Activated CD8-positive, alpha-beta memory T cell treated with anti-CD3 and anti-CD28 coated beads, Interleukin-2, amount 50 U/mL, for 24 hours (primary cell): ENCODE measurements at regions not wholly inside any gene's neighbourhood (a gene's known extent, or its start where the extent isn't known, plus 50 kb on each side); places are given as distances from the start of the nearest gene placed in this dataset.

Experiments
- DNase-seq: peaks from one replicate; pipeline ENCODE4 v3.0.0-alpha.2; 2020; ENCODE audit errors: extremely low read depth

GRCh38 chr2:129723277-129724020, 256.0 kb upstream of the RAB6C start:
- no peak for DNase-seq

- no peak for DNase-seq
Measured at GRCh38 chr2:129724021-129724757, 255.3 kb upstream of the RAB6C start.

DNA sequence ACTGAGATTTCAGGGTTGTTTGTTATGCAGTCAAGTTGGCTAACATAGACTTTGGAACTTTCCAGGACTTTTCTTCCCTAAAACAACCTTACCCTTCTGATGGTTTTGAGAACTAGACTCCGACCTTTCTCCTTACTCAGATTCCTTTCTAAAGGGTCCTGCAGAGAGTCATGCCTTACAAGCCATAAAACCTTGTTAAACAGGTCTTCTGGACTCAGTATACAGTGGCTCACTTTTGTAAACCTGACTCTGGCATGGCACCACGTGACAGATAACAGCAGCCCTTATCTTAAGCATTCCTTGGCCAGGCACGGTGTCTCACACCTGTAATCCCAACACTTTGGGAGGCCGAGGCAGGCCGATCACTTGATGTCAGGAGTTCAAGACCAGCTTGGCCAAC, 253.2 kb upstream of the RAB6C start:
- DNase-seq, result no peak

- DNase-seq, result no peak
Measured at GRCh38 chr2:129727286-129727685, 252.2 kb upstream of the RAB6C start.

DNA sequence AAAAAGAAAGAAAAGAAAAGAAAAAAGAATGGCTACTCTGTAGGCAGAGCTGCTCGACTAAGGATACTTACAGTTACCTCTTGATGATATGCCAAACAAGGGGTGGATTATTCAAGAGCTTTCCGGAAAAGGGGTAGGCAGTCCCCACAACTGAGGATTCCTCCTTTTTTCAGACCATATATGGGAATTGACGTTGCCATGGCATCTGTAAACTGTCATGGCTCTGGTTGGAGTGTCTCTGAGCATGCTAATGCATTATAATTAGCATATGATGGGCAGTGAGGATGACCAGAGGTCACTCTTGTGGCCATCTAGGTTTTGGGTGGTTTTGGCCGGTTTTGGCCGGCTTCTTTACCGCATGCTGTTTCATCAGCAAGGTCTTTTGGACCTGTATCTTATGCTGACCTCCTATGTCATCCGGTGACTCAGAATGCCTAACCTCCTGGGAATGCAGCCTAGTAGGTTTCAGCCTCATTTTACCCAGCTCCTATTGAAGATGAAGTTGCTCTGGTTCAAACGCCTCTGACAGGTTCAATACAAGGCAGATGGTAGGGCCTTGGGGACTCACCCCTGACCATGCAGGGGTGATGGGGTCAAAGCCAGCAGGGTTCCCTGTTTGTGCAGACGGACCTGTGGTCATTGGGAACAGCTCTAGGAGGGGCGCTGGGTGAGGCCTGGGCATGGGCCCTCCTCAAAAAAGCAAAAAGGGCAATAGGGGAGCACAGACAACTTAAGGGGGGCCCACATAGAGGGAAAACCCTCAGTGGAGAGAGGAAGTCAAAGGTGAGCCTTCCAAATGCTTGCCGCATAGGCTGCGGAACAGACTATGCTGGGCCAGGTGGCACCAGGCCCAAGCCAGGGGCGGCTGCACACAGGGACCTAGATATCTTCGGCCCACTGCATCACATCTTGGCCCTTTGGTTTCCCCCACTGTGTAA, 251.2 kb upstream of the RAB6C start:
- DNase-seq, result no peak

GRCh38 chr2:129729011-129729410, 250.5 kb upstream of the RAB6C start:
- DNase-seq, result no peak

GRCh38 chr2:129729646-129730045, 249.8 kb upstream of the RAB6C start:
- no peak for DNase-seq

DNA sequence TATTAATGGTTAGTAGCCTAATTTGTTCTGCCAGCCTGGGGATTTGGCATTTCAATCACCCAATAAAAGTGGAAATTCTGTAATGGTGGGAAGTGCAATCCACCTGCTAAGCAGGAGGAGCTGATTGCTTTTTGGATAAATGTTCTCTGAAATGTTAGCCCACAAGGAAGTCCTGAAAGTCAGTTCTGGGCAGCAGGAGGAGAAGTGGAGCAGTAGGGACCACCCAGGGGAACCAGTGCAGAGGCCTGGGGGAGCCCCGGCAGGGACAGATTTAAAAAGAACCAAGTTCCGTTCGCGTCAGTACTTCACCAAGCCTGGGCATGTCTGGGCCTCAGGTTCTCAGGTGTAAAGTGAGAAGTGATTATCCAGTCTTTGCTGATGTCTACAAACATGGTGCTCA, 248.5 kb upstream of the RAB6C start:
- no peak for DNase-seq

DNA sequence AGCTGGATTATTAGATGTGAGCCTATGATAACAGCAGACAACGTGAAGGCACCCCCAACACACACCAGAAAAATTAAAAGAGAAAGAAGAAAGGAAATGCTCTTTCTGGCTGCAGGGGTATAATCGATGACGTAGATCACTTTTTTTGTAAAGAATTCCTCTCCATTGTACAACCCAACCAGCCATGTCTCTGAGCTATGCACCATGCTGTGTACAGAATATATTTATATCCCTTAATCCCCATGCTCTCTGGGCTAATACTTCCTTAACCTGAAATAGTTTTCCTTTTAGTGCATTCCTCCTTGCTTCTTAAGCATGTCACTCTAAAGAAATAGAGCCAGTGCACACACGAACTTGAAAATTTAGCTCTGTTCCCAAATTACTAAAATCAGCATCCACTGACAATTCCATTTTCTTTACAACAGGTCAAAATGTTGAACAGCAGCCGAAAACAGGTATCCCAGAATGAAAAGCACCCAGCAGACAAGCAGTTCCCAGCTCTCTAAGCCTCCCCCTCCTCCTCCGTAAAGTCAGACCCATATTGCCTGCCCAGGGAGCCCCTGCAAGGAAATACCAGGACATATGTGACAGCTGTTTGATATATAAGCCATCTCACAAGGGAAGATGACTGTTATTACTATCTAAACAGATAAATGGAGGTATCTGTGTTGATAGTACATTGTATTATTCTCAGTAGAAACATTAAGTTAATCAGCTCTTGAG, 247.4 kb upstream of the RAB6C start:
- DNase-seq, result no peak

- no peak for DNase-seq
Measured at GRCh38 chr2:129732630-129733026, 246.8 kb upstream of the RAB6C start.

GRCh38 chr2:129733041-129733440, 246.4 kb upstream of the RAB6C start:
- no peak for DNase-seq

- DNase-seq, result no peak
Measured at GRCh38 chr2:129733579-129733978, 245.9 kb upstream of the RAB6C start.

GRCh38 chr2:129734343-129735034, 245.0 kb upstream of the RAB6C start:
- no peak for DNase-seq

- no peak for DNase-seq
Measured at GRCh38 chr2:129735576-129735975, 243.9 kb upstream of the RAB6C start.

DNA sequence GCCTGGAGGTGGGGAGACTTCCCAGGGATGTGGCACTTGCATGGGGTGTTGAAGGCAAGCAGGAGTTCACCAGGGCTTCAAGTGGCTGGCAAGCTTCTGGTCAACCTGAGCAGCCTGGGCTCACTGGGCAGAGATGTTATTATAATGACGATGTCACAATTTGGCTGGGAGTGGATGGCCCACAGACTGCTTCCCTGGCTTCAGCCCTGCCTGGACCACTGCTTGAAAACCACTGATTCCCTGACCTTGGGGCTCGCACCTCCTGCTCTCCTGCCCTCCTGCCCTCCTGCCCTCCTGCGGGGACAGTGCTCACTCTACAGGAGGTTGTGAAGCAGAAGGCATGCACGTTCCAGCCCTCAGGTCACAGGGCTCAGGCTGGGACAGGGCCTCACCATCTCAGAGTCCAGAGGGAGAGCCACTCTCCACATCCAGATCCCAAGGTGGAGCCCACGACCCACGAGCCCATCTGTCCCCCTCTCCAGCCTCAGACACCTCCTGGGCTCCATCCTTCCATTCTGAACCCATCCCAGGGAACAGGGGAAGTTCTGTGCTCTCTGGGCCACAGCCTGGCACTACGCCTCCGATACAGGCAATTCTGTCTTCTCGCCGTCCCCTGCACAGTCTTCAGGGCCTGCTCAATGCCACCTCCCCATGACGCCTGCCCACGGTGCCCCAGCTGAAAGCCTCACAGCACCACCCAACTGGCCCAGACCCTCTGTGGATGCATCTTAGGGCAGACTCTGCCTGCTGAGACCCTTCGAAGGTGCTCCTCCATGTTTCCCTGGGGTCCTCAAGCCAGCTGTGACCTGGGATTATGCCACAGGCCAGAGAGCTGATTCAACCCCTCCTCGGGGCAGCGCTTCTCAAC, 241.6 kb upstream of the RAB6C start:
- DNase-seq, result no peak

- DNase-seq, result no peak
Measured at GRCh38 chr2:129738799-129739198, 240.7 kb upstream of the RAB6C start.

DNA sequence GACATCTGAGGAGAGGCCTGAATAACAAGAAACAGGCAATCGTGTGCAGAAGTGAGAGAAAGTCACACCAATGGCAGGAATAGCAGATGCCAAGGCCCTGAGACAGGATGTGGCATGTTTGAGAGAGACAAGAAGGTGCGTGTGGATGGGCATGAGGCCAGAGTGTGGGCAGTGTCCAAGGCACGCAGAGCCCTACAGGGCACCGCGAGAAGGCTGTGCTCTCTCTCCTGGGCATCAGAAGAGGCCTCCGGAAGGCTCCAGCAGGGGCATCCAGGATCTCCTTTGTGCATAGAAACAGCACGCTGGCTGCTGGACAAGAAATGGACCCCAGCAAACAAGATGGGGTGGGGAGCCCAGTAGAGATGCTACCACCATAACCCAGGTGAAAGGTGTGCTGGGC, 239.0 kb upstream of the RAB6C start:
- no peak for DNase-seq

GRCh38 chr2:129741165-129741564, 238.3 kb upstream of the RAB6C start:
- DNase-seq, result no peak

- DNase-seq, result no peak
Measured at GRCh38 chr2:129741623-129742022, 237.8 kb upstream of the RAB6C start.
